ENCODE measurements at regions not wholly inside any gene's neighbourhood (a gene's known extent, or its start where the extent isn't known, plus 50 kb on each side); places are given as distances from the start of the nearest gene placed in this dataset.

DNA sequence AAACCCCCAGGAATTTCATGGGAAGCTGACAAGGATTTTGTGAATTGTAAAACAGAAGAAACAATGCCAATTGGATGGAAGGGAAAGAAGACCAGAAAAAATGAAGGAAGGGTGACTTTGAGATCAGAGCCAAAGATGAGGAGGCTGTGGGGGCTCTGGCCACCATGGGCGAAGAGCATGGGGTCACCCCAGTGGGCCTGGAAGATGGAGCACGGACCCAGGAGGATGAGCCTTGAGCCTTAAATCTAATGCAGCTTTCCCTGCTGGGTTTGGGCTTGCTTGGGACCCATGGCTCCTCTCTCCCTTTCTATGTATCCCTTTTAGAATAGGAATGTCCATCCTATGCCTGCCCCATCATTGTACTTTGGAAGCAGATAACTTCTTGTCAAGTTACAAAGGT lies 322.2 kb downstream of the TMEM121 start (continued):
- TF ChIP-seq ETS1 (IDR thresholded peaks at IDR 0.05): no peak
- no peak for TF ChIP-seq CREB1 (CRISPR knock-in tag; IDR thresholded peaks at IDR 0.05; ENCODE audit: low read depth)
- TF ChIP-seq, protein P1, sequence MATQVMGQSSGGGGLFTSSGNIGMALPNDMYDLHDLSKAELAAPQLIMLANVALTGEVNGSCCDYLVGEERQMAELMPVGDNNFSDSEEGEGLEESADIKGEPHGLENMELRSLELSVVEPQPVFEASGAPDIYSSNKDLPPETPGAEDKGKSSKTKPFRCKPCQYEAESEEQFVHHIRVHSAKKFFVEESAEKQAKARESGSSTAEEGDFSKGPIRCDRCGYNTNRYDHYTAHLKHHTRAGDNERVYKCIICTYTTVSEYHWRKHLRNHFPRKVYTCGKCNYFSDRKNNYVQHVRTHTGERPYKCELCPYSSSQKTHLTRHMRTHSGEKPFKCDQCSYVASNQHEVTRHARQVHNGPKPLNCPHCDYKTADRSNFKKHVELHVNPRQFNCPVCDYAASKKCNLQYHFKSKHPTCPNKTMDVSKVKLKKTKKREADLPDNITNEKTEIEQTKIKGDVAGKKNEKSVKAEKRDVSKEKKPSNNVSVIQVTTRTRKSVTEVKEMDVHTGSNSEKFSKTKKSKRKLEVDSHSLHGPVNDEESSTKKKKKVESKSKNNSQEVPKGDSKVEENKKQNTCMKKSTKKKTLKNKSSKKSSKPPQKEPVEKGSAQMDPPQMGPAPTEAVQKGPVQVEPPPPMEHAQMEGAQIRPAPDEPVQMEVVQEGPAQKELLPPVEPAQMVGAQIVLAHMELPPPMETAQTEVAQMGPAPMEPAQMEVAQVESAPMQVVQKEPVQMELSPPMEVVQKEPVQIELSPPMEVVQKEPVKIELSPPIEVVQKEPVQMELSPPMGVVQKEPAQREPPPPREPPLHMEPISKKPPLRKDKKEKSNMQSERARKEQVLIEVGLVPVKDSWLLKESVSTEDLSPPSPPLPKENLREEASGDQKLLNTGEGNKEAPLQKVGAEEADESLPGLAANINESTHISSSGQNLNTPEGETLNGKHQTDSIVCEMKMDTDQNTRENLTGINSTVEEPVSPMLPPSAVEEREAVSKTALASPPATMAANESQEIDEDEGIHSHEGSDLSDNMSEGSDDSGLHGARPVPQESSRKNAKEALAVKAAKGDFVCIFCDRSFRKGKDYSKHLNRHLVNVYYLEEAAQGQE (IDR thresholded peaks at IDR 0.05; ENCODE audit: unreplicated experiment): no peak

DNA sequence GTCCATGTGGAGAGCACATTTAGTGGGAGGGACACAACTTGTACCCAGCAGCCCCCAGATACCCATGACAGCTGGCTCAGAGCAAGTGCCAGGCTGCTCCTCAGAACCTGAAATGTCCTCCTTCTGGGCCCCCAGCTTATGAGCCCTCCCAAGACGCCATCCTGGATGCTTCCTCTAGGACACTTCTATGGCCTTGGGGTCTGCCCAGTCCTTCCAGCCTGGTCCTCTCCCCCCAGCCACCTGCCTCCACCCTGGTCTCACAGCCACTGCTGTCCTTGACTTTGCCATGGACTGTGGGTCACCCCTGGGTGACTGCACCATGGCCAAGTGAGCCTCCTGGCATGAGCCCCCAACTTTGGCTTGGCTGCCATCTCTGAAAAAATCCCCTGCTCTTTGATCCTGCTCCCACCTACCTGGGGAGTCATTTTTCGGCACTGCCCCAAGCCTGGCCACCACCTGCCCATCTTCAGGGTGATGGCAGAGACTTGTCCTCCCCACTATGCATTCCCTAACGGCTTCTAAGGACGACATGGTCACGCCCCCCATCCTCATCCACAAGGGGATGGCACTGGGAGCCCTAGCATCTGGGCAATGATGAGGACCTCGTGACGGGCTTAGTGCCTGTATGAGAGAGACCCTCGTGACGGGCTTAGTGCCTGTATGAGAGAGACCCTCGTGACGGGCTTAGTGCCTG lies 323.7 kb downstream of the TMEM121 start:
- Histone ChIP-seq H3K27ac (ENCODE audit: low read depth) (no peak overlapping the region), H3F3A (replicated peaks; ENCODE audit: low read depth) (no peaks in the 10 kb centered on the region), H4K20me1 (replicated peaks; ENCODE audit: insufficient read depth) (no peaks in the 10 kb centered on the region), H3K4me3 (no peak overlapping the region), H3K9me2 (ENCODE audit: insufficient read depth) (no peaks in the 10 kb centered on the region), H3K4me2 (no peak overlapping the region), H3K36me3 (ENCODE audit: insufficient read depth) (no peaks in the 10 kb centered on the region), H3K4me1 (ENCODE audit: insufficient read depth) (no peaks in the 10 kb centered on the region), H3K79me2 (replicated peaks; ENCODE audit: insufficient read depth) (no peaks in the 10 kb centered on the region), H3K27me3 (ENCODE audit: insufficient read depth) (no peaks in the 10 kb centered on the region), H2AFZ (no peak overlapping the region)
- Mint-ChIP-seq H3K27me3 (ENCODE audit: insufficient read depth, low read depth, poor library complexity) (peaks cover 8% of the 10 kb centered on the region), H3K36me3 (ENCODE audit: low read depth) (peaks cover 33% of the 10 kb centered on the region), H3K27ac (no peak overlapping the region), H3K9me3 (peaks cover 89% of the 10 kb centered on the region), H3K4me1 (no peaks in the 10 kb centered on the region), H3K4me3 (no peak overlapping the region)
- ATAC-seq (no peak), DNase-seq (ENCODE audit: low spot score) (no peak)
- TF ChIP-seq POLR2AphosphoS5 (IDR thresholded peaks at IDR 0.05; ENCODE audit: low read depth): no peak
- TF ChIP-seq ZNF462 (CRISPR knock-in tag; IDR thresholded peaks at IDR 0.05): no peak
- no peak for TF ChIP-seq EZH2 (IDR thresholded peaks at IDR 0.05; ENCODE audit: low read depth, unreplicated experiment)
- TF ChIP-seq CREB1 (CRISPR knock-in tag; IDR thresholded peaks at IDR 0.05; ENCODE audit: low read depth): no peak
- no peak for TF ChIP-seq NANOG (IDR thresholded peaks at IDR 0.05; ENCODE audit: borderline replicate concordance)
- no peak for TF ChIP-seq ETS1 (IDR thresholded peaks at IDR 0.05)
- no peak for TF ChIP-seq ZNF331 (CRISPR knock-in tag; IDR thresholded peaks at IDR 0.05; ENCODE audit: low read depth)
- no peak for TF ChIP-seq CTCF (conservative IDR thresholded peaks at IDR 0.05; ENCODE audit: low read depth in 2 of 2)
- TF ChIP-seq JUNB (IDR thresholded peaks at IDR 0.05; ENCODE audit: unreplicated experiment): no peak
